ENCODE measurements at regions not wholly inside any gene's neighbourhood (a gene's known extent, or its start where the extent isn't known, plus 50 kb on each side); places are given as distances from the start of the nearest gene placed in this dataset.
"Not testable (repeated sequence)": the region's sequence is repeated elsewhere in the genome, so short reads cannot be mapped to it uniquely, and the experiment has no call there.

DNA sequence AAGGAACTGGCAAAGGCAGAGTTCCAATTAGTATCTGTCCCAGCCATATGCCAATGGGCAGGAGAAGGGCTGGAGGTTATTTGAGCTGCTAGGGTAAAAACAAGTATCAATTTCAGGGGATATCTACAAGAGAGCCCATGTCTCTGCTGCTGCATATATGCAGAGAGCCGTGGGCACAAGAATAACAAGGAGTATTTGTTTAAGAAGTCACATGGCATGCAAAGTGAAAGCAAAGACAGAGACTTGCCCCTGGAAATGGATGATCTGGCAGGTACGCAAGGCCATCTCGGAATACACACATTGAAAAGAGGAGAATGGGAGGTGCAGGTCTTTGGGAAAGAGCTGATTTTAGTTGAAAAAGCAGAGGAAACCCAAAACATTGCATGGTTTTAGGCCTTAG, 170.6 kb downstream of the EVA1A start:
- DNase-seq (ENCODE audit: insufficient read length, low spot score): no peak
- FAIRE-seq: no peak

DNA sequence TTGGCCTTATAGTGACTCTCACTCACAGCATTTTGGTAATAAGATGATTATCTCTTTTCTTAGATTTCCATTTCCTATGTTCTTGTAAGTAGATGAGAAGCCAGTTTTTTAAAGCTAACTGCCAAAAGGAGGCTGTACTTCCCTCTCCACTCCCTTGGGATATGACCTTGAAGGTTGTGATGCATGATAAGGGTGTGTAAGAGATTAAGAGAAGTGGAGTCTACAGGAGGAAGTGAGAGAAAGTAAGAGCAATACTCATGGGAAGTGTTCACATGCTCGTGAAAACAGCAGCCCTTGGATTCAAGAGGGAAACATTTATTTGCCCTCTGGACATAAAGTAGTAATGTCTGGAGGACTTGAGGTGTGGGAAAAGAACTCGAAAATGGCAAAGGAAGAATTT, 171.5 kb downstream of the EVA1A start:
- FAIRE-seq (no peak), DNase-seq (ENCODE audit: insufficient read length, low spot score) (no peak)

DNA sequence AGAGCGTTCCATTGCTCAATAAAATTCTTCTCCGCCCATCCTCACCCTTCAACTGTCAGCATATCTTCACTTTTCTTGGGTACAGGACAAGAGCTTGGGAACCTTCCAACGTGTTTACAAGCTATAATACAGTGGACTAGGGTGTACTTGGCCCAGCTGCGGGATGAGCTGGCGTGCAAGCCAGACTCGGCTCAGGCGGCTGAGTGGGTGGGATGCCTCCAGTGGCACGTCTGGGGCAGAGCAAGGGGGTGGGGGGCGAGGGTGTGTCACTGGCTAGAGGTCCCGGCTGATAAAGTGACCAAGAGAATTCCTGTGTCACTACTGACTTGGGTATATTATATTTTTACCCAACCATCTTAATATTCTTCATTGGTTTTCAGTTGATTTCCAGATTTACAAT, 179.7 kb downstream of the EVA1A start:
- FAIRE-seq (no peak), DNase-seq (ENCODE audit: insufficient read length, low spot score) (no peak)

DNA sequence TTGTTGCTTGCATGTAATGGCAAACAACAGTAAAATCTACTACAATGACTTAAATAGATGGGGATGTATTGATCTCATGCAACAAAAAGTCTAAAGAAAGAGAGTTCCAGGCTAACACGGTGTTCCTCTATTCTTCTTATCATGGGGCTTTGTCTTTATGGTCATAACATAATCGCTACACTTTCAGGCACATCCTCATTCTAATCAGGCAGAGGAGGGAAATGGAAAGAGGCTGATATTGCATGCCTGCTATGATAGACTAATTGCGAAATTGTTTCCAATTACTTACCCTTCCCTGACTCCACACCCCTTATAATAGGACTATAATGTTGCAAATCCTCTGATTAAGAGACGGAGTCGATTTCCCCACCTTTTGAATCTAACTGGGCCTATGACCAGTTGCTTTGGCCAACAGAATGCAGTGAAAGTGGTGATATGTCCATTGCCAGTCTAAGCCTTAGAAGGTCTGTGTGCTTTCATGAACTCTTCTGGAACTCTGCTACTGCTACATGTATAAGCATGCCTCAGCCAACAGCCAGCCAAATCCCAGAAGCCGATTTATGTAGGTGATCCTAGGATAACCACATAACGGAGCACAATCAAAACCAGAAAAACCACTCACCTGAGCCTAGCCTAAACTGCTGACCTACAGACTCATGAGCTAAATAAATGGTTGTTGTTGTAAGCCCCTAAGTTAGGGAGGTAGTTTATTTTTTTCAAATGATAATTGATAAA, 180.3 kb upstream of the TACR1 start:
- DNase-seq (ENCODE audit: insufficient read length, low spot score) (no peak), FAIRE-seq (no peak)

DNA sequence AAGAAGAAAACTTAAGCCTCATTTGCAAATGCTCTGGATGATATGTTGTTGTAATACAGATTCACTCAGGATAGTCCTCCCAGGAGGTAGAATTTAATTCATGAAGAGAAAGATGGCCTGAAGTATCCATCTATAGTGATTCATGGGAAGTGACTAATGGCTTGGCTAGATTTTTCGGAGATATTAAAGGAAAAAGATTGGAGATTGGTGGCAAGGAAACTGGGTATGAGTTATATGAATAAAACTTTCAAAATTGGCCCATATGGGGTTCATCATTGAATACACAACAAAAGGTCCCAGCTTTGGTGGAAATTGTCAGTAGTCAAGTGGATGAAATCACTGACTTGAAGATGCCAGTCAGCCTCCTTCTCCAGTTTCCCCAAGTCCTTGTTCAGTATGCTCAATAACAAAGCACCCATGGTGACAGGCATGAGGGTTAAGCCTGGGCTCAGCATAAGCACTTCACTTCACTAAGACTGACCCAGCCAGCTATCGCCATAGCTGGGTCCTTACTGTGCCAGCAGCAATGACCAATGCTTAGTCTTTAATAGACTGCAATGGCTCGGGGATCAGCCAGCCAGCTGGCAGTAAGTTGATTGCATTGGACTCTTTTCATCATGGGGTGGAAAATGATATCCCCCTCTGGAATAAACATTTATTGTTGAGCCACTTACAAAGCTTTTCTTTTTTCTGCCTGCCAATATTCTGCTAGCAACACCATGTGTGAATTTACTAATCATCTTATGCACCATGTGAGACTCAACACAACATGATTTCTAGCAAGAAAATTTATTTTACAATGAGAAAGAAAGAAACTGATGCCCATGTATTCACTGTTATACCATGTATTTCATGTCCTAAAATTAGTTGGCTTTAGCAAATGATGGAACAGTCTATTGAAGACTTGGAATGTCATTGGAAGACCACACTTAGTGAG, 176.6 kb upstream of the TACR1 start:
- FAIRE-seq (no peak), DNase-seq (ENCODE audit: insufficient read length, low spot score) (no peak)

DNA sequence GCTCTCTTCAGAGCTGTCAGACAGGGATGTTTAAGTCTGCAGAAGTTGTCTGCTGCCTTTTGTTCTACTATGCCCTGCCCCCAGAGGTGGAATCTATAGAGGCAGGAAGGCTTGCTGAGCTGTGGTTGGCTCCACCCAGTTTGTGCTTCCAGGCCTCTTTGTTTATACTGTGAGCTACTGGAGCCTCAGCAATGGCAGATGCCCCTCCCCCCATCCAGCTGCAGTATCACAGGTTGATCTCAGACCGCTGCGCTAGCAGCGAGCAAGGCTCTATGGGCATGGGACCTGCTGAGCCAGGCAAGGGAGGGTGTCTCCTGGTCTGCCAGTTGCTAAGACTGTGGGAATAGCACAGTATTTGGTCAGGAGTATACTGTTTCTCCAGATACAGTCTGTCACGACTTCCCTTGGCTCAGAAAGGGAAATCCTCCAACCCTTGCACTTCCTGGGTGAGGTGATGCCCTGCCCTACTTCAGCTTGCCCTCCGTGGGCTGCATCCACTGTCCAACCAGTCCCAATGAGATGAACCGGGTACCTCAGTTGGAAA, 175.2 kb upstream of the TACR1 start:
- DNase-seq (ENCODE audit: insufficient read length, low spot score); FAIRE-seq: not testable (repeated sequence)

DNA sequence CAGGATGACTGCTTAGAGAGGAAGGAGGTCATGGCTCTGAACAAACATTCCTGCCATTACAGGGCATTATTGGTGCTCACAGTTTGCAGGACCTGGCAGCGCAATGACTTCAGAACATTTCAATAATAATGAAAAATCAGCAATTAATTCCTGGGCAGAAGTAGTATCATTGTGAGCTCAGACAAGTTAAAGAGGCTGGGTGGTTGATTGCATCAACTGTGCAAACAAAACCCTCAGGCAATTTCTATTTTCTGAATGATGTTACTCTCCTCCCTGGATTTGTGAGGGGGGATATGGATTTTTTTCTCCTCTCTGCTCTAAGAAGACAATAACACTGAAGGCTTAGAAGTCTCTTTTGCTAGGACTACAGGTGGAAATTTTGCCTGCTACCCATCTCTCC, 168.1 kb upstream of the TACR1 start:
- no peak for FAIRE-seq
- no peak for DNase-seq (ENCODE audit: insufficient read length, low spot score)

DNA sequence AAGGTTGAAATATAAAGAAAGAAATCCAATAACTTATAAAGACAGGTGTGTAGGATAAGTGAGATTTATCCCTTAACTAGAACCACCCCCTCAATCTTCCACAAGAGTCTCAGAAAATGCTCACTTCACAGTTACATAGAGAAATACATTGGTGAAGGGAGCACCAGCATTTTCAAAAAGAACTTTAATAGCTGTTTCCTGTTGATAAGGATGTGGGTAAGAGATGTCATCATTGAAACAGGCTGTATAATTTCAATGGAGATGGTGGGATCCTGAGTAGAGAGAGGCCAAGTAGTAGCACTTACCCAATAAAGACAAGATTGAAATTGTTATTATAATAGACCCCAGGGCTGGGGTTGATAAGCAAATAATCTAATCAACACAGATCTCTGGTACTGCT, 162.2 kb upstream of the TACR1 start:
- DNase-seq (ENCODE audit: insufficient read length, low spot score) (no peak), FAIRE-seq (no peak)

DNA sequence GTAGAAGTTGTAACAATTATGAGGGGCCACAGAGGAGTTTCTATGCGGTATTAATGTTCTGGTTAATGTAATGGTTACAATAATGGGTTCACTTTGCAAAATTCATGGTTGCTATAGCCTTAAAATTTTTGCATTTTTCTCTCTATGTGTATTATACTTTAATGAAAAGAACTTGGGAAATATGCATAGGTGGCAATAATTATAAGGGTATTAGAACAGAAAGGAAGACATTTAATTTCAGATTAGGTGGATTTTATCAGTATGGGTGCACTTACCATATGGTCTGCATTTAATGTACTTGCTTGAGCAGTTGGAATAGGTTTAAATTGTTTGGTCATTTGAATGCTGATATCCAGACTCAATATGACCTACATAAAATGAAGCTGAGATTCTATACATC, 161.6 kb upstream of the TACR1 start:
- FAIRE-seq: no peak
- no peak for DNase-seq (ENCODE audit: insufficient read length, low spot score)

DNA sequence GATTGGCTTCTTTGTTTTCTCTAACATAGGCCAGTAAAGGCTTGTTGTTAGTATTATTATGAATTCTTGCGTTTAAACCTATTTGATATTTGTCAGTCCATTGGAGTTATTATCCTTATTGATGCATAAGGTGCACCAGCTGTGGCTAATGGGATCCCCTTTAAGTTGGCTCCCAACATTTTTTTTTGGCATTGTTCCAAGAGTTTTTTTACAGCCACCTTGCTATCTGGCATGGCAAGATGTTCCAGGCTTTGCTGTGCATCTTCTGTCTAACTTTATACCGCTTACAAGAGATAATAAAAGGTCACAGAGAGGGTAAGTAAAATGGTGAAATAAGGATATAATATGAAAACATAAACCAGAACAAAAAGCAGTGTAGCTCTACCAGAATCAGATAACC, 157.5 kb upstream of the TACR1 start:
- no peak for FAIRE-seq
- DNase-seq (ENCODE audit: insufficient read length, low spot score): no peak

DNA sequence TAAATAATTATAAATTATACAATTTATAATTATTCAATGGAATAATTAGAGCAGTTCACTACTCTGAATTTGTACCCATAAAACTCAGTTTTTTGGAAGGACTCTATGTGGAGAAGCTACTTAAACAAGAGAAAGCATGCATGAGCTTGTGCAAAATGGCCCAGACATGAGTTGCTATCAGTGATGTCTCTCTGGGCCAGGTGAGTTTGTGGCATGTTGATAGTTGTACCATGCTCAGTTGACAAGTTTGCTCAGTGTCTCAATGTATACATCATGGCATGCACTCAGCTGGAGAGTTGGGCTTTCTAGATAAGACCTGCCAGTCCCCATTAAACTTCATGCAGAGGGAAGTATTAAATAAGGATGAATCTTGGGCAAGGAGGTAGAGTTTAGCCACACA, 153.8 kb upstream of the TACR1 start:
- DNase-seq (ENCODE audit: insufficient read length, low spot score) (no peak), FAIRE-seq (no peak)

DNA sequence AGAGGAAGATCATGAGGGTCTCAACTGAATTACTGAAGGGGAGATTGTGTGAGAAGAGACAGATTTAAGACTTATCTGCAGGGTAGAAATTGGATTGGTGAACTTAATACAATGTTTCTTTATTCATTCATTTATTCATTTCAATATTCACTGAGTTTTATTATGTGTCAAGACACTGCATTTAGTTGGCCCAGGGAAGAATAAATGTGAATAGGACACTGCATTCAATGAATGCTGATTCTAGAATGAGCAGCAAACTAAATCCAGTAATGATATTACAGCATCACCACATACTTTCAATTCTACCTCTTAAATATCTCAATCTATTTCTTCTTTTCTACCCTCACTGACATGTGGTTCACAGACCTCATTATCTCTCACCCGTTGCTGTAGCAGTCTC, 149.0 kb upstream of the TACR1 start:
- no peak for FAIRE-seq

DNA sequence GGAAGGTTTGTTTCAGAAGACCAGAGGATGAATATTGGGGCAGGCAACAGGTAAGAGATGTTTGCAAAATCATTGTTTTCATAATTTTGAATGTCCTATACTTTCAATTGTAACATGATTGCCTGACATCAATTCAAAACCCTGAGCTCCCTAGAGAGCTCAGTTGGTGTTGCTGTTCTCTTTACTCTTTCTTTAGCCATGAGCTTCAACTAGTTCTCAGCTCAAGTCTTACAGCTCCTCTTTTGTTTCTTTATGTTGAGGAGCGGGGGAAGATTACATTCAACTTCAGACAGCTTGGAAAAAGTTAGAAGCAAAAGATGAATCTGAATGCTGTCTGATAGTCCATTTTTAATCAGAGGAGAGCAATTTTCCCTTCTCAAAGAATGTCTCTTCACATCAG, 144.8 kb upstream of the TACR1 start:
- DNase-seq (ENCODE audit: insufficient read length, low spot score): no peak
- no peak for FAIRE-seq

More for the DNA sequence above, 149.0 kb upstream of the TACR1 start:
- DNase-seq (ENCODE audit: insufficient read length, low spot score): no peak

DNA sequence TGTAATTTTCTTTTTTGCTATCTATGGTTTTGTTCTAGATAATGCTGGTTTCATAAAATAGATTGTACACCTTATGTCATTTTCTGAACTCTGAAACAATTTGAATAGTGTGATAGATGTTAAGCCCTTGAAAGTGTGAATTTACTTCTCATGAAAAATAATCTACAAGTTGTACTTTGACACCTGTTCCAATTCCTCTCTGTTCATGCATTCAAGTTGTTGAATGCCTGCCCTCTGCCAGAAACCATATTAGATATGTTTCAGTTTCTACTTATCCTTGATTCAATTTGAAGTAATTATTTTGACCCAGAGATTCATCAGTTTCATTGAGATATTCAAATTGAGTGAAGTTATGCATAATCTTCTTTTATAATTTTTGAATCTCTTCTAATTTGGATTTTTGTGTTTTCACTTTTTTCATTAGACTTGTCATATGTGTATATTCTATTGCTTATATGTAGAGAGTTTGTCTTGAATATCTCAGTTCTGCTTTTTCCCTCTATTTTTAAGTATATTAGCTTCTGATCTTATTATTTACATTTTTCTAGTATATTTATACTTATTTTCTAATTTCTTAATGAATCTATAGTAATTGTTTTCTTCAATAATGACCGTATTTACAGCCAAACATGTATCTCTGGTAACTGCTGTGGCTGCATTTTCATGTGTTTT, 143.3 kb upstream of the TACR1 start:
- DNase-seq (ENCODE audit: insufficient read length, low spot score): no peak
- no peak for FAIRE-seq

DNA sequence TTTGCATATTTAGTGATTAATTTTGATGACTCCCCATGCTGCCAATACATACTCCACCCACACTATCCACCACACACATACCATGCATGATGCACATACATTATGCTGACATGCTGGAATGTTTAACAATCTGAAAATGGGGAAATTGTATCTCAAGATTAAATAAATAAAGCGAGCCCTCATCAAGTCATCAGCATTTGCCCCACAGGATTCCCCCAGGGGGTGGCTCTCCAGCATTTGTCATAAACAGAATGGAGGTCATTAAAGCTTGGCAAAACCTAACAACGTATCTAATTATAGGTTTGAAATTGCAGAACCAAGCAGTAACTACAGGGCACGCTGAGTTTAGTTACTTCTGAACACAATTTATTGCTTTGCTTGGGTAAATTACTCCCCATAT, 141.2 kb upstream of the TACR1 start:
- FAIRE-seq (peak; percentile 72), DNase-seq (ENCODE audit: insufficient read length, low spot score) (no peak)

DNA sequence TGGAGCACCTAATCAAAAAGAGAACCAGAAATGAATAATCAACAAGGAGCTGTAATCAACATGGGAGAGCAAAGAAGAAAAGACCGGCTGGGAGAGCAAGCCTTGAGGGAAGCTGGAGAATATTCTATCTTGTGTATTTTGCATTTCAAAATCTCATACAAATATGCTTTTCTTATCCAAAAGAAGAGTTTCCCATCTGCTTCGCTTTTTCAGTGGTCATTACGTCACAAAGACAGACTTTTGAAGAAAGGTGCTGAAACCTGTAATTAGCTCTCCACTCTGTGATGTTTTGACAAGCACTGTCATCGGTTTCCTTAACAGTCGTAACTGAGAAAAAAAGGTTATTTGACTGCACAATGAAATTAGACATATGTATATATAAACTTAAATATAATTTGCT, 139.1 kb upstream of the TACR1 start:
- no peak for FAIRE-seq
- no peak for DNase-seq (ENCODE audit: insufficient read length, low spot score)

DNA sequence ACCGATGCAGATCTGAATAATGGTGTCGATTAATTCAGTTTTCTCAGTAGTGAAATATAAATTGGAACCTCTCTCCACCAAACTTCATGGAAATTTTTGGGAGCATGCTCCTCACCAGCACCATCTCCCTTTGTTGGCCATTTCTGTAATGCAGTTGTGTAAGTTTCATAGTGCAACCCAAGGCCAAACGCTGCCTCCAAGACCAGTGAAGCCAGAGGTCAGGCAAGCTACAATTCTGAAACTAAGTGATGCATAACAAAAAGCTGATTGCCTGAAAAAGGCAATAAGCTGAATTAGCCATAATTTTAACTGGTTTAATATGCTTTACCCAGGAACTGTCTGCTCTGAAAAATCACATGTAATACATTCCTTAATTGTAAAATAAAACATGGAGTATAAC, 138.3 kb upstream of the TACR1 start:
- DNase-seq (ENCODE audit: insufficient read length, low spot score) (no peak), FAIRE-seq (no peak)

DNA sequence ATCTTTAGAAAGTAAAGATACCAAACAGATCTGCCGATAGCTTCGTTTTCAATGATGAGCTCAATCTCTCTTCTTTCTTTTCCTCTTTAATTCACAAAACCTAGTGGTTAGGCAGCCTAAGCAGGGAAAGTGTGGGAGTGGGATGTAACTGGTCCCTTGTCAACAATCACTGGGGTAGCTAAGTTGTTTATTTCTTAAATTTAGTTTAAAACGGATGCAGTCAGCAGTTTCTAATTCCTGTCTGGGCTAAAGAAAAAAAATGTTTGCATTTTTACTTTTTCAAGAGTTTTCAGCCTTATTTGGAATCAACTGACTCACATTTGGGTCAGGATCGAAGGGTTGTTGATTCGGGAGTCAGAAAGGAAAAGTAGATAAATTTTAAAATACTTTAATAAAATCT, 137.7 kb upstream of the TACR1 start:
- DNase-seq (ENCODE audit: insufficient read length, low spot score) (no peak), FAIRE-seq (no peak)

DNA sequence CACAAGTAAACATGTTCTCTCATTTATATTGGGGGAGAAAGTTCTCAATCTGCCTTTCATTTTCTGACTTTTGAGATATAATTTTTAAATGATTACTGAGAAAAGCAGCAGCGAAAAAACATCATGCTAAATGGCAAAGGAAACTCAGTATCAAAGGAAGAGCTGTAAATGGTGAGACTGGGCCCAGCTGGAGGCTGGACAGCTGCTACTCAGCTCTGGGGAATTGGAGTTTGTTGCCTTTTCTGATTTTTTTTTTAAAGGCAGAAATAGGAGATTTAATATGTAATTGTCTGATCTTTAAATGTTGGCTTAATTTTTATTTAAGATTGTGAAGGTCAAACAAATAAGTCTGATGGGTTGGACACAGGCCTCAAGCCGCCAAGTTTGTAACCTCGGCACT, 137.1 kb upstream of the TACR1 start:
- DNase-seq (ENCODE audit: insufficient read length, low spot score): no peak
- no peak for FAIRE-seq

DNA sequence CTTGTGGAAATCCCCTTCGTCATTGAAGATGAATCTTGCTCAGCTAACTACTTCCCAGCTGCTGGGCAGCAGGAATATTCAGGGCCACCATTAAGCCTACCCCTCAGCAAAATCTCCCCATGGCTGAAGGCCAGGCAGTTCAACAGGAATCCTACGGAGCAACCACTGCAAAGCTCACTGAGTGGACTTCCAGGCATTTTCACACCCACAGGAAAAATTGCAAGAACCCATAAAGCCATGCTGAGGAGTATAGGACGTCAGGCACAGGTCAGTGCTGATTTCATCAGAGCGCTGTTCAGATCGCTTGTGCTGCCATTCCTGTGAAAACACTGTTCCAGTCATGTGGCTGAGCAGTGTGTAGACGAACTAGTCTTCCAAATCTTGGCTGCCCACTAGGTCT, 134.8 kb upstream of the TACR1 start:
- DNase-seq (ENCODE audit: insufficient read length, low spot score) (no peak), FAIRE-seq (no peak)

DNA sequence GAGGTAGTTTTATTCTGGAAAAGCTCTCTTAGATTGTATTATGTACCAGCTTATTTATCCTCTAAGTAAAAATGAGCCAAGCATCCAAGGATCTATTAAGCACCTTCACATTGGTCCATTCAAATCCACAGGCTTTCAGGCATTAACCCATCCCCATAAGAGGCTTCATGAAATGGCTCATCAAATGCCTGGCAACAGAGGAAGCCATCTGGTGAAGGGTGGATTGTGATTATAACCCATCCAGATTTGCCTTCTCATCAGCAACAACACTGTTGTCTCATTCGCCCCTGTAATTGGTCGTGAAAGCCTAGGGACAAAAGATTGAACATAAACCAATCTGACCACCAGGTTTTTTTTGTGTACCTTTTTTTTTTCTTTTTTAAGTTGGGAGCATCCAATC, 134.3 kb upstream of the TACR1 start:
- FAIRE-seq (no peak), DNase-seq (ENCODE audit: insufficient read length, low spot score) (no peak)

All from HTR-8/SVneo (cell line).